Endometrial microvascular endothelial cells (primary cell): ENCODE measurements at regions not wholly inside any gene's neighbourhood (a gene's known extent, or its start where the extent isn't known, plus 50 kb on each side); places are given as distances from the start of the nearest gene placed in this dataset.
"Not testable (repeated sequence)": the region's sequence is repeated elsewhere in the genome, so short reads cannot be mapped to it uniquely, and the experiment has no call there.

Experiments used
- in situ Hi-C: cut with HindIII; loops from 2 replicates; pipeline ENCODE4 v1.10.0; 2017; ENCODE audit warnings: low sequenced_read_pairs, low pct_unique_long_range_greater_than_20kb; ENCODE audit errors: inconsistent ontology term

DNA sequence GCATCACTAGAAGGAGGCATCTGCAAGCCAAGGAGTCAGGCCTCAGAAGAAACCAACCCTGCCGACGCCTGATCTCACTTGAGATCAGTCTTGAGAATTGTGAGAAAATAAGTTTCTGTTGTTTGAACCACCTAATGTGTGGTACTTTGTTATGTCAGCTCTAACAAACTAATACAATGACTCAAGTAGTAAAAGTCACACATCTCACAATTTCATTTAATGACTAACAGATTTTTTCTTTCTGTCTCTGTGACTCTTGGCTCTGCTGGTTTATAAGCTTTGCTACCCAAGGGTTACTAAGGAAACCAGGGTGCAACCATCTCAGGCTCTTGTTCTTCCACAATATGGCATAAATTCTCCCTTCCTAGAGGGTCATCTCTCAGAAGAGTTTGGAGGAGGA lies 315.8 kb upstream of the GRAMD2B start:
- in situ Hi-C loops = no loop called here

DNA sequence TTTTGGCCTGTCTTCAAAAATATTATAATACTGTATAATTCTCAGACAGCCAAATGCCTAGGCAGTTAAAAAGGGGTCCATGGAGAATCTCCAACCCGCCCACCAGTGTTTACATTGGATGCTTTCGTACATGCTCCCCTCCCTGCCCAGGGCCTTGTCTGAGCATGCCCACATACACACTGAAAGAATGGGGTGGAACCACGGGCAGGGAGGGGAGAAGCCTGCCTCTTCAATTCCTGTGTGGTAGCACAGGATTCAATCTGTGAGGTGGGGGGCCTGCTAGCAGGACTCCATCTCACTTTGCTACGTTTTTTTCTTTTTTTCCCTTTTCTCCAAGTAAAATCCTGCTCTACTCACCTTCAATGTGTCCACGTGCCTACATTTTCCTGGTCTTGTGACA lies 314.7 kb upstream of the GRAMD2B start:
- in situ Hi-C loops = no loop called here

DNA sequence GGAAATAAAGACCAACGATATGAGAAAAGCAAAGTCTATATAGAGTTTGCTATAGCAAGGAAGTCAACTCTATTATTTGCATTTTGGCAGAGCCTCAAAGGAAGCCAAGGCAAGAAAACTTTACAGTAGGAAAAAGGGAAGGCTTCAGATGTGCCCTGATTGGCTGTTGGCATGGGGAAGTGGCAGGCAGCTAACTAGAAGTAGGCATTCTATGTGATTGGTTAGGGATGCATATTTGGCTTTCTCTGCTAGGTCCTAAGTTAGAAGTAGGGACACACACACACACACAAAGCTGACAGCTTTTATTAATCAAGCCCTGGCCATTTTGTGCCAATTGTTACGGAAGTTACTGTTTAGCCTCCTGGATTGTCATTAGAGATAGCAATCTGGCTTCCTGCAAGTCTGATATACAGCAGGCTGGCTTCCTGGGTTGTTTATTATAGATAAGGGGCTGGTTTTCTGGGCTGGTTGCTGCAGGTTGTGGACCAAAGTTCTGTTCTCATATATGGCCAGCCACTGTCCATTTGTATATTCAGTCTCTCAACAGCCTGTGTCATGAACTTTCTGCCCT lies 308.1 kb upstream of the GRAMD2B start:
- in situ Hi-C loops = no loop called here

DNA sequence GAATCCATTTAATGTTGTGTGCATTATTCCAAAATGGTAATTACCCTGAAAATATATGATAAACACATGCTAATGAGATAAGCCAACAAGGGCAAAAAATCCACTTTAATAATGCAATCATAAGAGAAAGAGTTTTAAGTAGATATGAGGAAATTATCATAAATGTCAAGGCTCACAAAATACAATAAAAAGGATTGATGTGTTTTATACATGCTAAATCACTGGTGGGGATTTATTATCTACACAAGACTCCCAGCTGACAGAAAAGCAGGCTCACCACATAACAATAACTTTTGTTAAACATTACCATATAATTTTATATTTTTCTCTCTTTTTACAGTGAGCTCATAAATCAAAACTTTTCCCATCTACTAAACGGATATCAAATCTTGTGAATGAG lies 306.2 kb upstream of the GRAMD2B start:
- in situ Hi-C loops = no loop called here

DNA sequence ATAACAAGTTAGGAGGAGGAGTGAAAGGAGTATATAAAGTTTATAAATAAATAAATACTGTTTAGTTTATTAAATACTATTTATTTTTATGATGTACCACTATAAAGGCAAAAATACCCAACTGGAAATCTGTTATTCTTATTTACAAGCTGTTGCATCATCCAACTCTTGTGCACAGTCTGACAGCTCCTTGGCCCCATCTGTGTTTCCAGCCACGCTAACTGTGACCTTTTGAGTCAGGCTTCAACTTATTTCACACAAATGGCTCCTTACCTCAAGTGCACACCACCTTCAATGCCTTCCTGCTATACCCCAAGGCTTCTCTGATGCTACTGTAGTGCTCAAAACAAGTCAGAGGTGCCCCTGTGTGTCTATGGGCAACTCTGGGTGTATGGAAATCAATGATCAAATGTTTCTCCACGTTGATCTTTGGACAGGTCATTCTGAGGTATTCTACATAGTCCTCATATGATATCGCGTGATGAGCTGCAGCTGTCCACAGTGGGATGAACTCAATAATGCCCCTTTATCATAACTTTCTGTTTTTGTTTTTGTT lies 303.2 kb upstream of the GRAMD2B start:
- in situ Hi-C loops = no loop called here

DNA sequence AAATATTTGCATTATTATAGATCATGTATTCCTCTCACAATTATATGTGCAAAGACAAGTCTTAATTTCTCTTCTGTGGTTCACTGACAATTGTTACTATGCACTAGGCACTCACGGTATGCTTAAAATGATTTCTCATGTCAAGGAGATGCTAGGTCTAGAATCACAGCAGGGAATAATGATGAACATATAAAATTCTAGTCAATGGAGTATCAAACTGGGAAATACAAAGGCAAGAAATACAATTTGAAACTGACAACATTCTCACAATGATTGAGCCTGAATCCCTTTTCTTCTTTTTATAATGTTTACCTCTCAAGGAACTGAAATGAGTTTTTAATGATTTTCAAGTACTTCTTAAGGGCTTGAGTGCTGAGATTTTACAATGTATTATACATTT lies 302.3 kb upstream of the GRAMD2B start:
- in situ Hi-C loops = no loop called here

DNA sequence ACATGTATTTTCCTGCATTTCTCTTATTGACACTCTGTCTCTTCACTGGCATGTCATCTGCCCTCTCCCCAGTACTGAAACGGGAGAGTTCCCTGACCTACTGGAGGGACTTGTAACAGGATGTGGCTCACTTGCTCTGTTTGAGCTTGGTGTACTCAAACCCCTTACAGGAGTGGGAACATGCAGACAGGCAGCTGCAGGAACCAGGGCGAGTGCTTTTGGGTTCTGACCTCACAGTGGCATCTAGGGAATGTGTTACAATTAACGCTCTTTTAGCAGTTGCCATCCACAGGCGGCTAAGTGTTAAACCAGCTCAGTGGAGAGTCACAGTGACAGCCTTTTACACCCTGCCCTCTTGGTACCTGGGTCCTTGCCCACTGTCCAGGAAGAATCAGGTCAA lies 300.3 kb upstream of the GRAMD2B start:
- in situ Hi-C loops = no loop called here

DNA sequence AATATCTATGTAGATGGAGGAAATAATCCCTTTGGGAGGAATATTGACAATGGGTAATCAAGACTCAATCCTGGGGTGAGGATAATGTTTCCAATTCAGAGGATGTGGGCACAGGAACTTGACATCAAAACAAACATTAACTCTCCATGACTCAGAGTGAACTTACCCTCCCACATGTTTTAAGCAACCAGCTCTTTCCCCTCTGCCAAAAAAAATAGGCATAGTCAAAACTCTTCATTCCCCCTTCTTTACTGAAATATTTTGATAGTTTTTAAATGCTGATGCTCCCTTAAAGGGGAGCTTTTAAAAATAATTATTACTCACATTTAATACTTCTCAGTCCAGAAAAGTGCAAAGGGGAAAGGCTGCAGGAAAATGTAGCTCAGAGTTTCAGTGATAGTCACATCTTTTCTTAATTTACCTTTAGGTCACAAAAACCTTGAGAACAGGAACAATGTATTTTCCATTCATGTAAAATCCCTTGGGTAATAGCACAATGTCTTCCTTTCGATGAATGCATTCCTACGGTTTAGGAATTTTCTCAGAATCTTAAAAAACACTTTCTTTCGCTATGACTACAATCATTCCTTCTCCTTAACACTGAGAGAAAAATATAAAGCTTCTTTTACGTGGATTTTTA lies 298.4 kb upstream of the GRAMD2B start:
- in situ Hi-C loops = no loop called here

DNA sequence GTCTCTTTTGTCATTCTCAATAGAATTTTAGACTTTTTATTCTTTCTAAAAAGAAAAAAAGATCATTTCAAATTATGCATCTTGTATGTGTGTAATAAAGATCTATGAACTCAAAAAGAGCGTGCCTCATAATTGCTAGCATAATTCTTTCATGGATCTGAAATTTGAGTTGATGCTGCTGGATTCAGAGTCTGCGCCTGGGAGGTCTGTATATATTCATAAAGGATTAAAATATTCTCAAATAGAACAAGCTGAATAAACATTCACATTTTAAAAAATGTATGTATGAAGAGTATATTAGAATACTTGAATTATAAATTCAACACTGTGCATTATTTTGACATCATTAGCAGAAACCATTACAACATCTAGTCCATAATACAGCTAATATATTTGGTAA lies 297.8 kb upstream of the GRAMD2B start:
- in situ Hi-C loops = no loop called here

DNA sequence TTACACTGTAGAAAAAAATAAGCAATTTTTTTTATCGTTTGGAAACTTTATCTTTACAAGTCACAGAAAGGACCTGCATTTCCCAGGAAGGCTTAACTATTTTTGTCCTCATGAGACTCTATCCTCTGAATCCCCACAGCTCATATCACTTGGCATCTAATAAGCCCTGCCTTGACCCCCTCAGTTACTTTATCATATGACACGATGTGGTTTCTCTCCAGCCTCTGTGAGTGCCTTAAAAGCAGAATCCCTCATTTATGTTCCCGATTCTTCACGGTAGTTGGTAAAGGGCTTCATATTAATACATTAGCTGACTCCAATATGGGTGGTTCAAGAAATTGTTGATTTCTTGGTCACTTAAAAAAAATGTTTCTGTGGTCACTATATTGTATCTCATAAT lies 296.6 kb upstream of the GRAMD2B start:
- in situ Hi-C loops = no loop called here

DNA sequence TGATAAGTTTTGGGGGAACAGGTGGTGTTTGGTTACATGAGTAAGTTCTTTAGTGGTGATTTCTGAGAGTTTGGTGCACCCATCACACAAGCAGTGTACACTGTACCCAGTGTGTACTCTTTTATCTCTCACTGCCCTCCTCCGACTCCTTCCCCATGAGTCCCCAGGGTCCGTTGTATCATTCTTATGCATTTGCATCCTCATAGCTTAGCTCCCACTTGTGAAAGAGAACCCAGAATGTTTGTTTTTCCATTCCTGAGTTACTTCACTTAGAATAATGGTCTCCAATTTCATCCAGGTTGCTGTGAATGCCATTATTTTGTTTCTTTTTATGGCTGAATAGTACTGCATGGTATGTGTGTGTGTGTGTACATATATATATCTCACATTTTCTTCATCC lies 295.8 kb upstream of the GRAMD2B start:
- in situ Hi-C loops = not testable (repeated sequence)

DNA sequence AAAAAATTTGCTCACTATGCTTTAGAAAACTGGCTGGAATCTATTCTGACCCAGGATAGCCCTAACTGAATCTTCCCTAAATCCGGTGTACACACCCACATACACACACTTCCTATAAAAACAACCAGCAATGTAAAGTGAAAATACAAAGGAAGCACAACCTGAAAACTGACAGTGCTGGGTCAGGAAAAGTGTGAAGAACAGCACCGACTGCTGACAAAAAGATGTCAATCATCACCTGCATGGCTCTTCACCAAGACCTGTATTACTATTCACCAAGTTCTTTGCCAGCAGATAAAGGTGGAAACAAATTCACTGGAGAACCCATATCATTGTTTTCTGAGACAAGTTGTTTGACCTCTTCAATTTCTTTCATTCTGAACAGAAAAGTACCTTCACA lies 293.8 kb upstream of the GRAMD2B start:
- in situ Hi-C loops = no loop called here

DNA sequence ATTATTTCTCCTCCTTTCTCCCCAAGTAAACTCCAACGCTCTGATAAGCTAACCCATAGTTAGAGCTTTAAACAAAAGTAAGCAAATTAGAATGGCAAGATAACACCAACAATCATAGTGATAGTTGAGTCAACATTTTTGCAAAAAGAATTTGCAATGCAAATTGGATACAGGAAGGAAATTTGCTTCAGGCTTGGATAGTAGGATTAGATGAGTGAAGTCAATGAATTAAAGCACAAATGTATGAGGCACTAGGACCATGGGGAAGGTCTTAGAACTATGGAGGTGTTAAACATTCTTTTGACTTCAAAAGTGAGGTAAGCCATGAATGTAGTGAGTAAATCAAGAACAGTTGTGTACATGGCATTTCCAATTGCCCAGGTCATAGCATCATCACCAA lies 289.8 kb upstream of the GRAMD2B start:
- in situ Hi-C loops = no loop called here

DNA sequence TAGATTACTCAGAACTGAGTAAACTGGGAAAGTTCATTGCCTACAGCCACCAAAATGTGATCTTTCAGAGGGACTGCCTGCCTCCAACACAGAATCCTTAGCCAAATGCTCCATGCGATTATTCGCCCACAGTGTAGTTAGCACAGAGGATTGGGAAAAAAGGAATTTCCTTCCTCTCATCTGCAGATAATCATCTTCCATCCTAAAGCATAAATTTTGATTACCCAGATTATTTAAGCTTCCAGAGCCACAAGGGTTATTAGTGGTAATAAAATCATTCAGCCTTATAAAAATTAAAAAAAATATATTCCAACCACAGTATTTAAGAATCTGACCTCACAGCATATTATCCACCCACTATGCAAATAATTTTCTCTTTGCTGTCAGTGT lies 285.3 kb upstream of the GRAMD2B start:
- in situ Hi-C loops = no loop called here

DNA sequence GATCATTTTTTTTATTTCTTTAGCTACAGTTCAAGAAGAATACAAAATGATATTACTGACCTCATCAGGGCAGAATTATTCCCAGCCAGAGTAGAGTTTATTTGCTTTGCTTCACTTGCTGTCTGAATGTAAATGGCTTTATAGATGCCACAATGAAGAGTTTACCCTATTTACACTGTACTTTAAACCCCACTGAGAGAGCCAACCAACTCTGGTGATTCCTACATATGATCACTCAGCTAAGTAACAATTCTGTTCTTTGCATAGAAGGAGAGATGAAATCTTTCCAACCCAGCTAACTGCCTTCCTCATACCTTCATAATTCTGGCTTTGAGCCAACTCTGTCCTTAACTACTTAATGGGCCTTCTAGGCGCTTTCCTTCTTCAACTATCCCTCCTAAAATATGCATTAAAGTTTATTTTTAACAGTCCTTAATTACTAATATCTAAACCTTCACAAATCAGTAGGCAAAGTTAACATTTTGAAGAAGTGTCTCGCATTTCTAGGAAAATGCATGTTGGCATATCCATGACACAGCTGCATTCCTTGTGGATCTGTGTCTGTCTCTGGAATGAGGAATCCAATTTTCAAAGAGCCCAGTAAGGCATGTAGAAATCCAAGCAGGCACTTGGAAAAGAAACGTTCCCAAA lies 284.8 kb upstream of the GRAMD2B start:
- in situ Hi-C loops = no loop called here

DNA sequence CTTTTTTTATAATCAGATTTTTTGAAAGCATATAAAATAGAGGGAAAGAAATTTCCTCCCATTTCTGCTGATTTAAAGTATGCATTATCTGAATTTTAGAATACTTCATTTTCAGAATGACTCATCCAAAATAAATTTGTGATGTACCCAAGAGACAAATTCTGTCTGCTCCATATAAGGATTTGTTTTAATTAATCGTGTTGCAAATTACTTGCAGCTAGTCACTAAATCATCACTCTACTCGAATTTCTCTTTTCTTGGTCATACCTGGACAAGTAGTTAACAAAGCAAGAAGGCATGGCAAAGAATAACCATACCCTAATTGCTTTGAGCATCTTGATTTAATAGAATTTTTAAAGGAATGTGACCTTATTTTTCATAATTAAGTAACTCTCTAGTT lies 284.1 kb upstream of the GRAMD2B start:
- in situ Hi-C loops = no loop called here

DNA sequence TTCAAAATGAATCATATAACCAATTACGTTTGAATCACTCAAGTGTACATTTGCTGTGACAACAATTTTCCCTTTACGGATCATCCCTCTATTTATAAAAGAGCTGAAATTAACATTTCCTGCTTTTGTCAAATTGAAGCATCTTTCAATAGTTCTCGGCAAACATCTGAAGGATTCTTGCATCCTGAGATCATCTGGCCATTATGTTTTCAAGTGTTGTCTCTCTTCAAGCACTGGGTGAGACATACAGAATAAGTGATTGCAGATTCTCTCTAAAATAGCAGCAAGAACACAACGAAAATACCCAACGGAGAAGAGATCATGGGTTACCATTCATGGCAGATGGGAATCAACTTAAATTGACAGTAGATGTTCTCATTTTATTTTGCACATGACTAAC lies 283.4 kb upstream of the GRAMD2B start:
- in situ Hi-C loops = no loop called here

DNA sequence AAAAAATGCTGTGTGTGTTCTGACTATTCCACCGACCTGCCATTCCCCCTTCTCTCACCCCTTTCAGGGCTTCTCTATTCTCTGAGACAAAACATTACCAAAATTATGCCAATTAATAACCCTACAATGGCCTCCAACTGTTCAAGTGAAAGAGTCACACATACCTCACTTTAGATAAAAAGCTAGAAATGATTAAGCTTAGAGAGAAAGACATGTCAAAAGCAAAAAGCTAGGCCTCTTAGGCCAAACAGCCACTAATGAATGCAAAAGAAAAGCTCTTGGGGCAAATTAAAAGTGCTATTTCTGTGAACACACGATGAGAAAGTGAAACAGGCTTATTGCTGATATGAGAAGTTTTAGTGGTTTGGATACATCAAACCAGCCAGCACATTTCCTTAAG lies 279.6 kb upstream of the GRAMD2B start:
- in situ Hi-C loops = no loop called here

DNA sequence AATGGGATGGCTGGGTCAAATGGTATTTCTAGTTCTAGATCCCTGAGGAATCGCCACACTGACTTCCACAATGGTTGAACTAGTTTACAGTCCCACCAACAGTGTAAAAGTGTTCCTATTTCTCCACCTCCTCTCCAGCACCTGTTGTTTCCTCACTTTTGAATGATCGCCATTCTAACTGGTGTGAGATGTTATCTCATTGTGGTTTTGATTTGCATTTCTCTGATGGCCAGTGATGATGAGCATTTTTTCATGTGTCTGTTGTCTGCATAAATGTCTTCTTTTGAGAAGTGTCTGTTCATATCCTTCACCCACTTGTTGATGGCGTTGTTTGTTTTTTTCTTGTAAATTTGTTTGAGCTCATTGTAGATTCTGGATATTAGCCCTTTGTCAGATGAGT lies 272.9 kb upstream of the GRAMD2B start:
- in situ Hi-C loops = not testable (repeated sequence)

DNA sequence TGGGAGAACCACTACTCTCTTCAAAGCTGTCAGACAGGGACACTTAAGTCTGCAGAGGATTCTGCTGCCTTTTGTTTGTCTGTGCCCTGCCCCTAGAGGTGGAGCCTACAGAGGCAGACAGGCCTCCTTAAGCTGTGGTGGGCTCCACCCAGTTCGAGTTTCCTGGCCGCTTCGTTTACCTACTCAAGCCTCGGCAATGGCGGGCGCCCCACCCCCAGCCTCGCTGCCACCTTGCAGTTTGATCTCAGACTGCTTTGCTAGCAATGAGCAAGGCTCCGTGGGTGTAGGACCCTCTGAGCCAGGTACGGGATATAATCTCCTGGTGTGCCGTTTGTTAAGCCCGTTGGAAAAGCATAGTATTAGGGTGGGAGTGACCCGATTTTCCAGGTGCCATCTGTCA lies 267.9 kb upstream of the GRAMD2B start:
- in situ Hi-C loops = not testable (repeated sequence)
